GM18951 (cell line): ENCODE measurements at regions not wholly inside any gene's neighbourhood (a gene's known extent, or its start where the extent isn't known, plus 50 kb on each side); places are given as distances from the start of the nearest gene placed in this dataset.

Experiments
- POLR2A ChIP-seq: IDR thresholded peaks from 4 replicates; pipeline ENCODE4 v1.6.1; 2011; ENCODE audit warnings: mild to moderate bottlenecking; ENCODE audit not compliant: insufficient read length, insufficient read depth; ENCODE audit errors: extremely low read depth
- in situ Hi-C: fragments of 300-500 bp; cut with MboI; formaldehyde crosslinking; loops from one replicate; pipeline ENCODE4 v1.12.0; 2022; ENCODE audit warnings: low sequenced_read_pairs, mixed read lengths, inconsistent platforms; ENCODE audit not compliant: unreplicated experiment

GRCh38 chr4:128517096-128517738 lies 229.6 kb upstream of the PGRMC2 start:
- in situ Hi-C loops, result no loop called here
- no peak for TF ChIP-seq POLR2A

GRCh38 chr4:128516301-128516969 lies 228.8 kb upstream of the PGRMC2 start:
- in situ Hi-C loops, result no loop called here

GRCh38 chr4:128513664-128514484 lies 226.3 kb upstream of the PGRMC2 start:
- no peak for TF ChIP-seq POLR2A
- in situ Hi-C loops, result no loop called here

More at GRCh38 chr4:128516301-128516969, 228.8 kb upstream of the PGRMC2 start:
- no peak for TF ChIP-seq POLR2A

- TF ChIP-seq POLR2A, result no peak
- in situ Hi-C loops, result no loop called here
Measured at GRCh38 chr4:128512767-128513322, 225.2 kb upstream of the PGRMC2 start.

GRCh38 chr4:128512161-128512560 lies 224.5 kb upstream of the PGRMC2 start:
- no peak for TF ChIP-seq POLR2A
- in situ Hi-C loops, result no loop called here

- in situ Hi-C loops, result no loop called here
- no peak for TF ChIP-seq POLR2A
Measured at GRCh38 chr4:128510850-128511249, 223.2 kb upstream of the PGRMC2 start.

- TF ChIP-seq POLR2A, result no peak
- in situ Hi-C loops, result no loop called here
Measured at GRCh38 chr4:128502818-128503527, 215.4 kb upstream of the PGRMC2 start.

GRCh38 chr4:128501239-128501638 lies 213.6 kb upstream of the PGRMC2 start:
- in situ Hi-C loops, result no loop called here
- no peak for TF ChIP-seq POLR2A

- no peak for TF ChIP-seq POLR2A
- in situ Hi-C loops, result no loop called here
Measured at GRCh38 chr4:128488055-128488705, 200.6 kb upstream of the PGRMC2 start.

- in situ Hi-C loops, result no loop called here
- no peak for TF ChIP-seq POLR2A
Measured at GRCh38 chr4:128484896-128485295, 197.3 kb upstream of the PGRMC2 start.

GRCh38 chr4:128483816-128484215 lies 196.2 kb upstream of the PGRMC2 start:
- TF ChIP-seq POLR2A, result no peak
- in situ Hi-C loops, result no loop called here

GRCh38 chr4:128483041-128483440 lies 195.4 kb upstream of the PGRMC2 start:
- in situ Hi-C loops, result no loop called here
- TF ChIP-seq POLR2A, result no peak
